Left forelimb (tissue), 1 donor: ENCODE measurements at regions not wholly inside any gene's neighbourhood (a gene's known extent, or its start where the extent isn't known, plus 50 kb on each side); places are given as distances from the start of the nearest gene placed in this dataset.
"Not testable (repeated sequence)": the region's sequence is repeated elsewhere in the genome, so short reads cannot be mapped to it uniquely, and the experiment has no call there.

Experiments used
- DNase-seq: peaks from one replicate; pipeline ENCODE4 v3.0.0-alpha.2; 2018; ENCODE audit warnings: low spot score

- DNase-seq, result no peak
Measured at GRCh38 chr16:63806794-63807506, 1314.9 kb downstream of the CDH11 start.

DNA sequence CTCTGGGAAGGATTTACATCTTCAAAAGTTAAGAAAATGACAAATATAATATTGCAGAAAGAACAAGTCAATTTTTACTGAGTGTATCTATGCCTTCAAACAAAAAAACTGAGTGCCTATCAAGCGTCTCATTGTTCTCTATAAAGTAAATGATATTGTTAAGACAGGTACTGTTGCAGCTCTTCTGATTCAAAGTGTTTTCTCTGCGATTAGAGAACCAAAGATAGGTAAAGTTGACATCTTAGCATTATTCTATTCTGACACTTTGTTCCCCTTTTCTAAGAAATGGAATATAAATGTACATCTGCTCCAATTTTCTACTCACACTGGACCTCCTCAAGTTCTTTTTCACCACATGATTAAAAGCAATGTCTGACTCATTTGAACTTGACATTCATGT lies 1317.7 kb downstream of the CDH11 start:
- no peak for DNase-seq

- DNase-seq, result no peak
Measured at GRCh38 chr16:63789603-63790002, 1332.3 kb downstream of the CDH11 start.

GRCh38 chr16:63787014-63787413 lies 1334.8 kb downstream of the CDH11 start:
- DNase-seq, result no peak

- no peak for DNase-seq
Measured at GRCh38 chr16:63785170-63785569, 1336.7 kb downstream of the CDH11 start.

DNA sequence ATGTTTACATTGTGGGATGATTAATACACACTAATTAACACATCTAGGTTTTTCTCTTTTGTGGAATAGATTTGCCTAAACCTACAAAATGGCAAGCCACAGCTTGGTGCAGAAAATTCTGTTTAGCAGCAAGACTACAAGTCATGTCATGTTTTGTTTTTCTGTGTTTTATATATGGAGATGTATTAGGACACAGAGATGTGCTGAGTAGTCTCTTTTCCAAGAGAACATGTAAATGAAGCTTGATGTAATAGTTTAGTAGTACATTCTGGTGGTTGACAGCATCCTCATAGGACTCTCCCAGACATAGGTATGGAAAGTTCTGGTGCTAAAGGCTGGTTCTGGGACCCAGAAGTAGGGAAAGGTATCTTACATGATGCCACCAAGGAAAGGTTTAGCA lies 1345.4 kb downstream of the CDH11 start:
- no peak for DNase-seq

DNA sequence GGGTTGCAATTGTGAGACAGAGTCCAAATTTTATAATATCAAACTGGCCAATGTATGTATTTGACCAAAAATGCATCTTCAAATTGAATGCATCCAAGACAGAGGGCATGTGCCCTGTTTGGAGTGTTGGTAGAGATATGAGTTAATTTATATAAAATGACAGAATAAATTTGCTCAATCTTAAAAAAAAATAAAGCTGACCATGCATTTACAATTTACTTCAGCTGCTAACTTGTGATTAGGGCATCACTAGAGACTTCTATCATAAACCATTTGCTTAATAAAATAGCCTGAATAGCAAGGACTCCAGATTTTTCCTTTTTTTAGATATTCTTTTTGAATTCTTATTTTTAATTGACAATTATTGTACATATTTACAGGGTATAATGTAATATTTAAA lies 1345.8 kb downstream of the CDH11 start:
- no peak for DNase-seq

GRCh38 chr16:63774302-63774701 lies 1347.6 kb downstream of the CDH11 start:
- DNase-seq, result no peak

GRCh38 chr16:63769211-63769610 lies 1352.7 kb downstream of the CDH11 start:
- DNase-seq, result no peak

DNA sequence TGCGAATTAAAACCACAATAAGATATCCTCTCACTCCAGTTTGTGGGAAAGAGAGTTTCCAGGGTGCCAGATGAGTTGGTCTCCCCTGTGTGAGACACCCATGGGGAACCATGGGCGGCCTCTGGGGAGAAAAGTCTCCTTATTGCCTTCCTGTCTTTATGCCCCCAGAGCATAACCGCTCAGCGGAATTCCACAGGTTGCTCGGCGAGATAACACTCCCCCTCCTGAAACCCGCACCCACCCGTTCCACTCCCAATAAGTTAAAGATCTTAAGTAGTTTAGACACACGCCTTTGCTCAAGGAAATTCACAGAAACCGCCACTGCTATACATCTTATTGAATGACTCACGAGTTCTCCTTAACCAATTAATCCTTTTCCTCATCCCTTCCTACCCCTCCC lies 1361.6 kb downstream of the CDH11 start:
- DNase-seq, result not testable (repeated sequence)

- no peak for DNase-seq
Measured at GRCh38 chr16:63752347-63752746, 1369.5 kb downstream of the CDH11 start.

DNA sequence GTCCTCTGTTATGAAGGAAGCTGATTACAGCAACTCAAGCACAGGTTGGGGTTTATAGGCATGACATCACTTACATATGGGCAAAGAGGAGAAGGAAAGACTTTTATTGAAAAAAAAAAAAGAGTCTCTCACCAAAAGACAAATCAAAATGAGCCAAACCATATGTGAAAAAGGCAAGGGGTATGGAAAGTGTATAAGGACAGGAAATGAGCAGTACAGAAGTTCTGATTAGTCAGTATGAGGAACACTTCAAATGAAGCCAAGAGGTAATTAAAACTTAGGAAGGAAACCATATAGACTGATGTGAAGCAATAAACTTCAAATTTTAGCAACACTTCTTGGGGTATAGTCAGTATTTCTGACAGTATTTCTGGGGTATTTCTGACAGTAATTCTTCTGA lies 1372.6 kb downstream of the CDH11 start:
- DNase-seq, result no peak

GRCh38 chr16:63745456-63745855 lies 1376.4 kb downstream of the CDH11 start:
- no peak for DNase-seq

DNA sequence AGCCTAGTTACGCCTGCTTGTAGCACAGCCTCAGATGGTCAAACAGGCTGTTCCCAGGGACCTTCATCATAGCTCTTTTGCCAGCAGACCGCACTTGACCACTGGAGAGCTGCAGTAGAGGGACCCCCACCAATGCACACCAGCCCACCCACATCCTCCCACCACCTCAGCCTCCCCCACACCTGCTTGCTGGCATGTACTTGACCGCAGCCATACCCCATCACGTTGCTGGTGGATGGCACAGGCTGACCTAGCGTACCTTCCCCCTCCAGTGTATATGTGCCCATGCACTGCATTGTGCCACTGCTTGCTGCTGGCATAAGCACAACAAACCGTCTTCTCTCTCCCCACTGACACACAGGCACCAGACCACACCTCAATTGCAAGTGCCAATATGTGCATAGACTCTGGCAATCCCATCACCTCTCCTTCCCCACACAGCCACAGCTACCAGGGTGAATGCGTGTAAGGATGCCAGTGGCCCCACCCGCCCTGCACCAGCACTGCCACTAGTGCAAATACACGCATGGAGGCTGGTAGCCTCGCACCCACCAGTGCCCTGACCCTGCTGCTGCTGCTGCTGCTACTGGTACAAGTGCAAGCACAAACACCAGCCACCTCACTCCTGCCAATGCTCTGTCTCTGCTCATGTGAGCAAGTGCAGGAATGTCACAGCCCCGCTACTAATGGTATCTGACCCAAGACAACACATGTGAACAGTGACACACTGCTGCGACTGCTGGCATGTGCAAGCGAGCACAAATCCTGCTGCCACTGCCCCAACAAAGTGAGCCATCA lies 1377.6 kb downstream of the CDH11 start:
- DNase-seq, result no peak

GRCh38 chr16:63742150-63742549 lies 1379.7 kb downstream of the CDH11 start:
- DNase-seq, result no peak

- DNase-seq, result no peak
Measured at GRCh38 chr16:63737633-63738032, 1384.2 kb downstream of the CDH11 start.

- no peak for DNase-seq
Measured at GRCh38 chr16:63735456-63735855, 1386.4 kb downstream of the CDH11 start.

- no peak for DNase-seq
Measured at GRCh38 chr16:63720848-63721247, 1401.0 kb downstream of the CDH11 start.

GRCh38 chr16:63719926-63720325 lies 1401.9 kb downstream of the CDH11 start:
- DNase-seq, result no peak

DNA sequence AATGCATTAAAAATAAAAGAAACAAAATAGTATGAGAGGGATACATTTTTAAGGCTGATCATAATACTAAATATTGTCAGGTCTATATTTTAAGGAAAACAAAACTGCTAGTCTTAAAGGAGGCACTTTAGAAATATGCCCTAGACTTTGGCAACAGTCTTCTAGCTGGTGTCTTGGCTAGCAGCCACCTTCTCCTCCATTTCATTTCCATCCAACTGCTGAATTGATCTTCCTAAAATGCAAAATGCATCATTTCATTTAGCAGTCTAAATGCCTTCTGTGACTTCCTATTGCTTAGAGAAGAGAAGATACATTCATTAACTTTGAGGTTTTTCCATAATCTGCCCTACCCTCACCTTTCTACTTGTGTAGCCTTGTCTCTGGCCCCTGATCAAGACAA lies 1404.1 kb downstream of the CDH11 start:
- DNase-seq, result no peak

DNA sequence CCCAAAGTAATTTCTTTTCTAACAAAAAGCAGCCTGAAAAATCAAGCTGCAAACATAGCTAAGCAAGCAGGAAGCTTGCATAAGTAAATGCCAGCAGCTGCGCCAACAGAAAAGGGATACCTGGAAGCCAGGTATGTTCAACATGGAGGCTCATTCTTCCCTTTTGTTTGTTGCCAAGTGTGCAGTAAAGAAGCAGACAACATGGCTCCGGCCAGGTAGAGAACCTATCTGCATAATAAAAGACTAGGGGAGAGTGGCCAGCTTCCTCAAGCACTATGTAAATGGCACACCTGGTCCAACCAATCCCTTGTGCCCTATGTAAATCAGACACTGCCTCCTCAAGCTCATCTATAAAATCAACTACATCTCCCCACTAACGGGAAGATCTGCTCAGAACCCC lies 1407.0 kb downstream of the CDH11 start:
- DNase-seq, result no peak

DNA sequence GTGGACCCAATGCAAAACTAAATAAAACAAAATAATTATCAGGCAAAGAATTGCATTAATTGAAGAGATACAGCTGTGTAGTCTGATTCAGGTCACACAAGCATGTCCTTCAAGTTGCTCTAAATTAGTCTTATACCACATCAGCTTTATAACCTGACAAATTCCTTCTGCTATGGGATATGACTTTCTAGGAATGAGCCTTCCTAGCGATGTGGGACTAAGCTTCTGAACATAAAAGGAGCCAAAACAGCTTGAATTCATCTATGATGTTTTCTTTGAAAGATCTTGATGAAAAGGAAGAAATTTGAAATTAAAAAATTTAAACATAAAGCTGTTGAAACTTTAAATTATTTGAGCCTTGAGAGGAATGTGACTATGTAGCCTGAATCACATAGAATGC lies 1409.1 kb downstream of the CDH11 start:
- DNase-seq, result no peak

- DNase-seq, result no peak
Measured at GRCh38 chr16:63703612-63704011, 1418.3 kb downstream of the CDH11 start.
